ENCODE measurements at regions not wholly inside any gene's neighbourhood (a gene's known extent, or its start where the extent isn't known, plus 50 kb on each side); places are given as distances from the start of the nearest gene placed in this dataset.

GRCh38 chr2:158912765-158913164, 55.7 kb upstream of the TANC1 start (continued):
- TF ChIP-seq ETS1 (IDR thresholded peaks at IDR 0.05) (no peak), ZNF331 (CRISPR knock-in tag; IDR thresholded peaks at IDR 0.05; ENCODE audit: low read depth) (no peak), NANOG (IDR thresholded peaks at IDR 0.05; ENCODE audit: borderline replicate concordance) (no peak), EZH2phosphoT487 (IDR thresholded peaks at IDR 0.05; ENCODE audit: unreplicated experiment) (no peak), ZNF114 (CRISPR knock-in tag; IDR thresholded peaks at IDR 0.05) (no peak), ZNF462 (CRISPR knock-in tag; IDR thresholded peaks at IDR 0.05) (no peak)

GRCh38 chr2:158914066-158914465, 54.4 kb upstream of the TANC1 start:
- peaks cover 22% of the 10 kb centered on the region for H3K4me1 Mint-ChIP-seq
- Histone ChIP-seq H4K20me1 (replicated peaks; ENCODE audit: insufficient read depth) (no peaks in the 10 kb centered on the region), H3K4me2 (no peak overlapping the region), H3K4me3 (no peak overlapping the region), H3K79me2 (replicated peaks; ENCODE audit: insufficient read depth) (no peaks in the 10 kb centered on the region), H2AFZ (no peak overlapping the region), H3K27ac (ENCODE audit: low read depth) (no peak overlapping the region), H3K36me3 (ENCODE audit: insufficient read depth) (no peaks in the 10 kb centered on the region), H3K9me2 (ENCODE audit: insufficient read depth) (peaks cover 3% of the 10 kb centered on the region; the same call in 1 of the 2 replicates), H3K27me3 (ENCODE audit: insufficient read depth) (no peaks in the 10 kb centered on the region), H3K4me1 (ENCODE audit: insufficient read depth) (peaks cover 12% of the 10 kb centered on the region), H3F3A (replicated peaks; ENCODE audit: low read depth) (no peaks in the 10 kb centered on the region)
- H3K4me3 Mint-ChIP-seq, result no peak overlapping the region
- DNase-seq (ENCODE audit: low spot score), result no peak
- H3K27ac Mint-ChIP-seq, result no peak overlapping the region
- H3K9me3 Mint-ChIP-seq, result no peaks in the 10 kb centered on the region
- H3K36me3 Mint-ChIP-seq (ENCODE audit: low read depth), result no peaks in the 10 kb centered on the region
- H3K27me3 Mint-ChIP-seq (ENCODE audit: insufficient read depth, low read depth, poor library complexity), result peaks cover 7% of the 10 kb centered on the region
- no peak for ATAC-seq
- no peak for TF ChIP-seq REST (IDR thresholded peaks at IDR 0.05; ENCODE audit: unreplicated experiment)
- no peak for TF ChIP-seq POLR2AphosphoS5 (IDR thresholded peaks at IDR 0.05; ENCODE audit: low read depth)
- no peak for TF ChIP-seq ETS1 (IDR thresholded peaks at IDR 0.05)
- no peak for TF ChIP-seq EZH2 (IDR thresholded peaks at IDR 0.05; ENCODE audit: low read depth, unreplicated experiment)
- TF ChIP-seq STAT1 (IDR thresholded peaks at IDR 0.05; ENCODE audit: unreplicated experiment), result no peak
- no peak for TF ChIP-seq ZNF114 (CRISPR knock-in tag; IDR thresholded peaks at IDR 0.05)
